ENCODE measurements at regions not wholly inside any gene's neighbourhood (a gene's known extent, or its start where the extent isn't known, plus 50 kb on each side); places are given as distances from the start of the nearest gene placed in this dataset.
"Not testable (repeated sequence)": the region's sequence is repeated elsewhere in the genome, so short reads cannot be mapped to it uniquely, and the experiment has no call there.

DNA sequence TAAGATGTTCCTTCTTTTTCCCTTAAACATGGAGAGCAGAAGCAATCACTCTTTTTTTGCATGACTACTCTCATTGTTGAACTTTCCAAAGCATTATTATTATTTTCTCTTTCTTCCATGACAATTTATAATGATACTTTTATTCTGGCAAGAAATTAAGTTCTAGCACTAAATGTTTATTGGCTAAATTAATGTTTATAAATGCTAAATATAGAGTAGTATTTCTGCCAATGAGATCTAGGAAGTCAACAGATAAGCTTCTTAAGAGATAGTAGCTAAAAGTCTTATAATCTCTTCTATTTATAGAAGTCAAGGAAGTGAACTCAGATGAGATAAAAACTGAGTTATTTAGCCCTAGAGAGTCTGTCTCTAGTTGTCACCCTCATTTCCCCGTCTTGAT, 920.1 kb downstream of the KCNJ2 start:
- Histone ChIP-seq H3K4me3 (ENCODE audit: low read length) (no peak overlapping the region), H3K27ac (ENCODE audit: low read length) (no peak overlapping the region), H3K9me3 (ENCODE audit: insufficient read depth, low read depth, low read length) (peaks cover 8% of the 10 kb centered on the region; the same call in 1 of the 2 replicates), H3K36me3 (ENCODE audit: insufficient read depth, low read depth, low read length) (no peaks in the 10 kb centered on the region), H3K9ac (ENCODE audit: low read depth, low read length) (no peak overlapping the region), H3K27me3 (ENCODE audit: insufficient read depth, low read length) (no peaks in the 10 kb centered on the region), H3K4me1 (ENCODE audit: insufficient read depth, low read length) (no peaks in the 10 kb centered on the region)

DNA sequence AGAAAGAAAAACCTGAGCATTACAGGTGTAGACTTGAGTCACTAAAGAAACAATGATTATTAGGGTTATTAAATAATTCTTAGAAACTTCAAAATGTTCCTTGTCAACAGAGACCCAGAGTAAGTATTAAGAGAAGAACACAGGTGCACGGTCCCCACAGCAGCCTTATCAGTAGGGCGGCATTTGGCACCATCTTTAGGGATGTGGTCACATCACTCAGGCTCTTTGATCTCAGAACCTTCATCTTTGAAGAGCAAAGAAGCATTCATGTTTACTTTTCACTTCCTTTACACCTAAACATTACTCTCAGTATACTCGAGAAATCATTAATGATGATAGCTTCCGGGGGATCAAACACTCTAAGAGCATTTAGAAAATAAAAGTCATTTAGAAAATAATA, 928.7 kb downstream of the KCNJ2 start:
- Histone ChIP-seq H3K4me1 (ENCODE audit: insufficient read depth, low read length) (no peaks in the 10 kb centered on the region), H3K9ac (ENCODE audit: low read depth, low read length) (no peak overlapping the region), H3K36me3 (ENCODE audit: insufficient read depth, low read depth, low read length) (no peaks in the 10 kb centered on the region), H3K4me3 (ENCODE audit: low read length) (no peak overlapping the region), H3K9me3 (ENCODE audit: insufficient read depth, low read depth, low read length) (no peaks in the 10 kb centered on the region; the same call in 1 of the 2 replicates), H3K27me3 (ENCODE audit: insufficient read depth, low read length) (no peaks in the 10 kb centered on the region), H3K27ac (ENCODE audit: low read length) (no peak overlapping the region)

DNA sequence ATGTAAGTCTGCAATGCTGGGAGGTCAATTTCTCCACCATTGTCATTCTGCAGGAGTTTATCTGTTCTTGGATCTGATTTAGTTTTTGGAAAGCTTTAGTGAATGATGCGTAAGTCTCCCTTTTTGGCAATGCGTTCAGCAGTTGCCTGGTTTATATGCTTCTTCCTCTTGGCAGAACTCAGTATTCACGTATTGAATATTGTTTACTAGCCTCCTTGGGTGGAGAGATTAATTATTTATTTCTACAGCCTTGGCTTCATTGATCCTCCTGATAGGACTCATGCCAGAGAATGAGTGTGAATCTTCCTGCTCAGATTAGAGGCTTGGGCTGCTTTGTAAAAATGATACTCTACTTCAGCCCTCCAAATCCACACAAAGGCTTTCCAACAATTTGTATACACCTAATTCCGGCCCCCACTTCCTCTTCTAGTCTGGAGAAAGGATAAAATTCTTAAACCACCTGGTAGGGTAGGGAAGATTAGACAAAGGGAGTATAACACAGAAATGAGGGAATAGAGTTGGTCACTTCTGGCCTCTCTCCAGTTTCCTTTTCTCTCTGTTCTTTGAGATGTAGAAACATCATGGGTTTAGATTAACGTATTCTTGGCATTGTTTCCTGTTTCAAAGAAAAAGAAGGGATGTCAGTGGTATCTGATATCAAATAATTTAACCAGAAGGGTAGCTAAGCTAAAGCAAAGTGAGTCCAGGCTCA, 929.8 kb downstream of the KCNJ2 start:
- no peak overlapping the region for H3K4me3 ChIP-seq (ENCODE audit: low read length)
- no peak overlapping the region for H3K9ac ChIP-seq (ENCODE audit: low read depth, low read length)
- H3K4me1 ChIP-seq (ENCODE audit: insufficient read depth, low read length), result peaks cover 4% of the 10 kb centered on the region; the same call in 1 of the 2 replicates
- H3K27me3 ChIP-seq (ENCODE audit: insufficient read depth, low read length), result no peaks in the 10 kb centered on the region
- no peaks in the 10 kb centered on the region for H3K36me3 ChIP-seq (ENCODE audit: insufficient read depth, low read depth, low read length)
- H3K27ac ChIP-seq (ENCODE audit: low read length), result no peak overlapping the region
- no peaks in the 10 kb centered on the region for H3K9me3 ChIP-seq (ENCODE audit: insufficient read depth, low read depth, low read length)

DNA sequence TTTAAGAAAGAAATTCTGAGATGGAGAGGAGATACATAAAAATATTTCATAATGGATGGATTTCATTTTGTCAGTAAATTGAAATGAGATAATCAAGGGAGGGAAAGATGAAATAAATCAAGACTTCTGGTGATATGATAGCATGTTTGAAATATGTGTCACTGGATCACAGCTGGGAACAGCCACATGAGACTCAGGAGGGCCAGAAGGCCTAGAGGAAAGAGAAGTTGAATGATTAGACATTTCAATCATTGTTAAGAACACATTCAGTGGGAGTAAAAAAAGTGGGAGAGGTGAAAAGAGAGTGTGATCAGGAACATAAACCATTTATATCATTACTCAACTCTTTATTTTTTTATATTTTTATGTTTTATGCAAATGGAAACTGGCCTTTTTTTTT, 933.4 kb downstream of the KCNJ2 start:
- H3K9me3 ChIP-seq (ENCODE audit: insufficient read depth, low read depth, low read length), result no peaks in the 10 kb centered on the region
- no peak overlapping the region for H3K27ac ChIP-seq (ENCODE audit: low read length)
- H3K36me3 ChIP-seq (ENCODE audit: insufficient read depth, low read depth, low read length), result no peaks in the 10 kb centered on the region
- H3K4me3 ChIP-seq (ENCODE audit: low read length), result no peak overlapping the region
- H3K4me1 ChIP-seq (ENCODE audit: insufficient read depth, low read length), result peaks cover 4% of the 10 kb centered on the region; the same call in 1 of the 2 replicates
- H3K27me3 ChIP-seq (ENCODE audit: insufficient read depth, low read length), result no peaks in the 10 kb centered on the region
- no peak overlapping the region for H3K9ac ChIP-seq (ENCODE audit: low read depth, low read length)

DNA sequence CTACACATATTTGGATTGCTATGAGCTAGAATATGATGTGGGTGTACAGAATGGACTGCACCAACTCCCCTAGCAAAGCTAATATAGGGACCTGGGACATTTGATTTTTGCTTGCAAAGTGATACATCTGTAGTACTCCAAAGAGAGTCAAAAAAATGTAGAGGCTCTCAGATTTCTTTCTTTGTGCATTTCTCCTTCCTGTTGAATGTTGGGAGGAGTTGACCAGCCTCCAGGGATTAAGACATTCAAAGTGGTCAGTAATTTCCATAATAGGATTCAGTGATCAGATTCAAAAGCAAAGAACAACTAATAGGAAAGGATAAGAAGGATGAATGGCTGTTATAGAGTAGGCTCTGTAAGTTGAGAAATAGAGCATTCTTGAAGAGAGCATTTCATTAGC, 934.9 kb downstream of the KCNJ2 start:
- Histone ChIP-seq H3K36me3 (ENCODE audit: insufficient read depth, low read depth, low read length) (no peaks in the 10 kb centered on the region), H3K4me1 (ENCODE audit: insufficient read depth, low read length) (peaks cover 4% of the 10 kb centered on the region; the same call in 1 of the 2 replicates), H3K4me3 (ENCODE audit: low read length) (no peak overlapping the region), H3K27me3 (ENCODE audit: insufficient read depth, low read length) (no peaks in the 10 kb centered on the region), H3K9ac (ENCODE audit: low read depth, low read length) (no peak overlapping the region), H3K27ac (ENCODE audit: low read length) (no peak overlapping the region), H3K9me3 (ENCODE audit: insufficient read depth, low read depth, low read length) (no peaks in the 10 kb centered on the region)

DNA sequence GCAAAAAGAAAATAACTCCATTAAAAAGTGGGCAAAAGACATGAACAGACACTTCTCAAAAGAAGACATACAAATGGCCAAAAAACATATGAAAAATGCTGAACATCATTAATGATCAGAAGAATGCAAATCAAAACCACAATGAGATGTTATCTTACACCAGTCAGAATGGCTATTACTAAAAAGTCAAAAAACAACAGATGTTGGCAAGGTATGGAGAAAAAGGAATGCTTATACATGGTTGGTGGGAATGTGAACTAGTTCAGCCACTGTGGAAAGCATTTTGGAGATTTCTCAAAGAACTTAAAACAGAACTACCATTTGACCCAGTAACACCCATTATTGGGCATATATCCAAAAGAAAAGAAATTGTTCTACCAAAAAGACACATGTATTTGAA, 936.7 kb downstream of the KCNJ2 start:
- not testable (repeated sequence) for H3K9ac ChIP-seq (ENCODE audit: low read depth, low read length); H3K4me1 ChIP-seq (ENCODE audit: insufficient read depth, low read length); H3K27ac ChIP-seq (ENCODE audit: low read length); H3K27me3 ChIP-seq (ENCODE audit: insufficient read depth, low read length); H3K4me3 ChIP-seq (ENCODE audit: low read length); H3K36me3 ChIP-seq (ENCODE audit: insufficient read depth, low read depth, low read length); H3K9me3 ChIP-seq (ENCODE audit: insufficient read depth, low read depth, low read length)

DNA sequence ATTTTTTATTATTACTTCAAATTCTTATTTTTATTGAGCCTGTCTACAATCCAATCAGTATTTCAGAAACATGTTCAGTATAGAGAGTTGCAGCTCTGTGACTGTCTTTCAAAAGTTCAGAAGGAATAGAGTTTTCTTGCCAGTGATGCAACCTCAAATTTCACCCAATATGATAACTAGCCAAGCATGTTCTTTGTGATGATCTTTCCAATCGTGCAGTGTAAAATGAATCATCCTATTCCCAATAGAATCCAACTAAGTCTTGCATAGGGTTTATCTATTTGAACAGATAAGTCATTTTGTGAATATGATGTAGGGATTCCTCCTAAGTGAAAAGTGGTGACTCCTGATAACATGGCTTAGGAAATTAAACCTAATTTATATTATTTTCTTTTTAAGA, 937.8 kb downstream of the KCNJ2 start:
- no peak overlapping the region for H3K4me3 ChIP-seq (ENCODE audit: low read length)
- H3K4me1 ChIP-seq (ENCODE audit: insufficient read depth, low read length), result peaks cover 4% of the 10 kb centered on the region; the same call in 1 of the 2 replicates
- H3K36me3 ChIP-seq (ENCODE audit: insufficient read depth, low read depth, low read length), result no peaks in the 10 kb centered on the region
- no peaks in the 10 kb centered on the region for H3K27me3 ChIP-seq (ENCODE audit: insufficient read depth, low read length)
- no peak overlapping the region for H3K27ac ChIP-seq (ENCODE audit: low read length)
- no peak overlapping the region for H3K9ac ChIP-seq (ENCODE audit: low read depth, low read length)
- no peaks in the 10 kb centered on the region for H3K9me3 ChIP-seq (ENCODE audit: insufficient read depth, low read depth, low read length)

DNA sequence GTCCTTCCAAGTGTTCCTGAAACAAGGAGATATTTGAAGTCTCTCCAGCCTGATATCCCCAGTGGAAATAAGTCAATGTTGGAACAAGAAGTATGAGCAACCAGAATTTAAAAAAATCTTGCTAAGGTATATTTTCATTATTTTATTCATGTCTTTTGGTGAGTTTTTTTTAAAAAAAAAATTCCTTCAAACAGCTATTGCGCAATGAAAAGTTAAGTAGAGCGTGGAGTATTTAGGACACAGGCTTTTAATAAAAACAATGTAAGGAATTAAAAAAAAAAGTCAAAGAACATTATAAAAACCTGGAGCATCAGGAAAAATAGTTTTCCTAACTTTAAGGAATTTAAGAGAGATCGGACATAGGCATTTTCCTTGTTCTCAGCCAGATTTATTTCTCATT, 940.4 kb downstream of the KCNJ2 start:
- Histone ChIP-seq H3K27ac (ENCODE audit: low read length) (no peak overlapping the region), H3K36me3 (ENCODE audit: insufficient read depth, low read depth, low read length) (no peaks in the 10 kb centered on the region), H3K4me1 (ENCODE audit: insufficient read depth, low read length) (no peaks in the 10 kb centered on the region), H3K27me3 (ENCODE audit: insufficient read depth, low read length) (no peaks in the 10 kb centered on the region), H3K9me3 (ENCODE audit: insufficient read depth, low read depth, low read length) (no peaks in the 10 kb centered on the region), H3K9ac (ENCODE audit: low read depth, low read length) (no peak overlapping the region), H3K4me3 (ENCODE audit: low read length) (no peak overlapping the region)

DNA sequence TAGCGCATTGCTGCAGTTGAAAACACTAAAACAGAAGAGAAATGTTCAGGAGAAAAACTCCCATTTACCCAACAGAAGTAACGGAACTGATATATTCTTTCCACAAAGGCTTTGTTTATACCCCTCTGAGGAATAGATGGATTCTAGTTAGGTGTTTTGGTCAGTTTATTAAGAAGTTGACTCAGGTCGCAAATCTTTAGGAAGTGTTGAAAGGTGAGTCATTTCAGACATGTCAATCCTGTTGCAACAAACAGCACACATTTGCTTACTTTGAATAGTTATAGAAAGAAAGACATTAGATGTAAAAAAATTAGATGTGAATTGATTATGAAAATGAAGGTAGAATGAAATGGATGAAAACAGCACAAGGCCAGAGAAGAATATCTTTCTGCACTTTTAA, 941.0 kb downstream of the KCNJ2 start:
- Histone ChIP-seq H3K36me3 (ENCODE audit: insufficient read depth, low read depth, low read length) (no peaks in the 10 kb centered on the region), H3K9ac (ENCODE audit: low read depth, low read length) (no peak overlapping the region), H3K27me3 (ENCODE audit: insufficient read depth, low read length) (no peaks in the 10 kb centered on the region), H3K27ac (ENCODE audit: low read length) (no peak overlapping the region), H3K4me3 (ENCODE audit: low read length) (no peak overlapping the region), H3K9me3 (ENCODE audit: insufficient read depth, low read depth, low read length) (no peaks in the 10 kb centered on the region), H3K4me1 (ENCODE audit: insufficient read depth, low read length) (no peaks in the 10 kb centered on the region)

DNA sequence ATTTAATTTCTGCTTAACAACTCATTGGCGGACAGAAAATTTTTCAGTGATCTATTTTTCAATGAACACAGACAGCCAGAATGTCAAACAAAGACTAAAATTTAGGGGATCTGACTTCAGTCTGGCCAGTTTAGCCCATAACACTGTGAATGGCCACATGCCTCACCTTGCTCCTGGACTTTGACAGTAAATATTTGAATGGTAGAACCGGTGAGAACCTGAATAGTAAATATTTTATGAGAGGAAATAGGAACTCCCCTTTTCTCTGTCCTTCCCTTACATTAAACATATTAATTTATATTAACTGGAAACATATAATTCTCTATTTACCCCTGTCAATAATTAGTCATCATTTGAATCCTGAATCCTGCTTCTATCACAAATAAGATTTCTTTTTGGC, 942.1 kb downstream of the KCNJ2 start:
- Histone ChIP-seq H3K9ac (ENCODE audit: low read depth, low read length) (no peak overlapping the region), H3K4me3 (ENCODE audit: low read length) (no peak overlapping the region), H3K27ac (ENCODE audit: low read length) (no peak overlapping the region), H3K36me3 (ENCODE audit: insufficient read depth, low read depth, low read length) (no peaks in the 10 kb centered on the region), H3K9me3 (ENCODE audit: insufficient read depth, low read depth, low read length) (no peaks in the 10 kb centered on the region), H3K4me1 (ENCODE audit: insufficient read depth, low read length) (no peaks in the 10 kb centered on the region), H3K27me3 (ENCODE audit: insufficient read depth, low read length) (no peaks in the 10 kb centered on the region)

DNA sequence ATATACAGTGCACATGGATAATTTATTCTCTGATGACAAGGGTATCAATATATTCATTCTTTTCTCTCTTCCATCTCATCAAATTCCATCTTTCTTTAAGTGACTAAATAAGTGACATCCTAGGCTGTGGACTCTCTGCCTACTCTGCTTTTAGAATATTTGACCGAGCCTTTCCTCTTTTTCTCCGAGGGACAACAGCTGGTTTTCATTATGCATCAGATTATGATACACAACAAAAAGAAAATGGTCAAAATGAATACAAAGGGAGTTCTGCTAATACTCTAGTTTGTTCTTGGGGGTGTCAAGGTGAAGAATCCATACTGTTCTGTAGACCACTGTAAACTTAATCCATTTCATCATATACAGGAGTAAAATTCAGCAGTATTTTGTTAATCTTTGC, 942.6 kb downstream of the KCNJ2 start:
- H3K27ac ChIP-seq (ENCODE audit: low read length), result no peak overlapping the region
- H3K27me3 ChIP-seq (ENCODE audit: insufficient read depth, low read length), result no peaks in the 10 kb centered on the region
- no peaks in the 10 kb centered on the region for H3K36me3 ChIP-seq (ENCODE audit: insufficient read depth, low read depth, low read length)
- no peaks in the 10 kb centered on the region for H3K9me3 ChIP-seq (ENCODE audit: insufficient read depth, low read depth, low read length)
- H3K4me3 ChIP-seq (ENCODE audit: low read length), result no peak overlapping the region
- H3K4me1 ChIP-seq (ENCODE audit: insufficient read depth, low read length), result no peaks in the 10 kb centered on the region
- H3K9ac ChIP-seq (ENCODE audit: low read depth, low read length), result no peak overlapping the region

DNA sequence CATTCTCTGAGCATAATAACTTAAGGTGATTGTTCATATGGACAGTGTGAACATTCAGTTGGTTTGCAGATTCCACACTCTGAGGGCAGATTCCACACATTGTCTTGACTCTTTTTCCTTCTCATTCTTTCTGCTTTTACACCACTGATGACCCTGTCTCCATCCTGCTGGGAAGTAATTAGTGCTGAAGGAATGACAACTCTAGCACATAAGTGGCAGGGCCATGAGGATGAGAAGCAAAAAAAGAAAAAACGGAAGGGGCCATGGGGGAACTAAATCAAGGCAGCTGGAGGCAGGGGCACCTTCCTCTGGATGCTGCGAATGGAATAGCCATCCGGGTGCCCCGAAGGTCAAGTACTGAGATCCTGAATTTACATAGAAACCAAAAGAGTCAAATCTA, 944.0 kb downstream of the KCNJ2 start:
- Histone ChIP-seq H3K27ac (ENCODE audit: low read length) (no peak overlapping the region), H3K9ac (ENCODE audit: low read depth, low read length) (no peak overlapping the region), H3K4me1 (ENCODE audit: insufficient read depth, low read length) (no peaks in the 10 kb centered on the region), H3K4me3 (ENCODE audit: low read length) (no peak overlapping the region), H3K9me3 (ENCODE audit: insufficient read depth, low read depth, low read length) (no peaks in the 10 kb centered on the region), H3K36me3 (ENCODE audit: insufficient read depth, low read depth, low read length) (no peaks in the 10 kb centered on the region), H3K27me3 (ENCODE audit: insufficient read depth, low read length) (no peaks in the 10 kb centered on the region)

All from iPS-20b (cell line).